Hepatocyte (in vitro differentiated cells): ENCODE measurements at regions not wholly inside any gene's neighbourhood (a gene's known extent, or its start where the extent isn't known, plus 50 kb on each side); places are given as distances from the start of the nearest gene placed in this dataset.
A peak's percentile ranks its signal among the peaks of the same experiment; 100 is the strongest.

ENCODE experiments used
- DNase-seq: peaks from one replicate; pipeline ENCODE4 v3.0.0-alpha.2; 2016; ENCODE audit warnings: low spot score
- H2AFZ ChIP-seq: fragments of 200-600 bp; sonication (generic); 2 replicates; pipeline ENCODE4 v1.6.0; 2016; ENCODE audit warnings: antibody characterized with exemption, mild to moderate bottlenecking
- H3K27ac ChIP-seq: fragments of 200-600 bp; sonication (generic); 2 replicates; pipeline ENCODE4 v1.5.1; 2016; ENCODE audit warnings: mild to moderate bottlenecking
- H3K27me3 ChIP-seq: fragments of 200-600 bp; sonication (generic); 2 replicates; pipeline ENCODE4 v1.6.1; 2016
- H3K36me3 ChIP-seq: fragments of 200-600 bp; sonication (generic); replicated peaks from 2 replicates; pipeline ENCODE4 v1.5.1; 2016; ENCODE audit warnings: low read depth; ENCODE audit not compliant: insufficient read depth
- H3K4me1 ChIP-seq: fragments of 200-600 bp; sonication (generic); 2 replicates; pipeline ENCODE4 v1.5.1; 2016; ENCODE audit warnings: mild to moderate bottlenecking, moderate library complexity; ENCODE audit not compliant: insufficient read depth
- H3K4me2 ChIP-seq: fragments of 200-600 bp; sonication (generic); 2 replicates; pipeline ENCODE4 v1.6.0; 2016
- H3K4me3 ChIP-seq: fragments of 200-600 bp; sonication (generic); 2 replicates; pipeline ENCODE4 v1.5.1; 2016; ENCODE audit warnings: mild to moderate bottlenecking
- H3K79me2 ChIP-seq: fragments of 200-600 bp; sonication (generic); 2 replicates; pipeline ENCODE4 v1.6.0; 2017; ENCODE audit warnings: mild to moderate bottlenecking
- H3K9me2 ChIP-seq: fragments of 200-600 bp; sonication (generic); replicated peaks from 2 replicates; pipeline ENCODE4 v1.6.0; 2017; ENCODE audit warnings: mild to moderate bottlenecking; ENCODE audit not compliant: insufficient read depth
- H3K9me3 ChIP-seq: fragments of 200-600 bp; sonication (generic); 2 replicates; pipeline ENCODE4 v1.5.1; 2016; ENCODE audit warnings: low read depth, mild to moderate bottlenecking
- H4K20me1 ChIP-seq: fragments of 200-600 bp; sonication (generic); 2 replicates; pipeline ENCODE4 v1.6.0; 2016; ENCODE audit warnings: mild to moderate bottlenecking; ENCODE audit not compliant: insufficient read depth, poor library complexity, severe bottlenecking
- EZH2 ChIP-seq: fragments of 200-600 bp; sonication (generic); IDR thresholded peaks from 2 replicates; pipeline ENCODE4 v1.6.1; 2016; ENCODE audit warnings: antibody characterized with exemption, mild to moderate bottlenecking, borderline replicate concordance
- EZH2phosphoT487 ChIP-seq: fragments of 200-600 bp; sonication (generic); IDR thresholded peaks from one replicate; pipeline ENCODE4 v1.6.1; 2018; ENCODE audit warnings: antibody characterized with exemption, mild to moderate bottlenecking, low read depth, moderate library complexity; ENCODE audit not compliant: unreplicated experiment, severe bottlenecking
- WGBS: methylation state at CpG from one replicate; pipeline ENCODE4 v1.1.6; 2016; ENCODE audit warnings: low lambda C conversion rate; ENCODE audit errors: missing lambda C conversion rate; 5-methylcytosine and 5-hydroxymethylcytosine counted together
- TF ChIP-seq, protein P1 (sequence below): fragments of 200-600 bp; sonication (generic); IDR thresholded peaks from 2 replicates; pipeline ENCODE4 v1.5.1; 2016; ENCODE audit warnings: antibody characterized with exemption, mild to moderate bottlenecking; ENCODE audit not compliant: poor library complexity

DNA sequence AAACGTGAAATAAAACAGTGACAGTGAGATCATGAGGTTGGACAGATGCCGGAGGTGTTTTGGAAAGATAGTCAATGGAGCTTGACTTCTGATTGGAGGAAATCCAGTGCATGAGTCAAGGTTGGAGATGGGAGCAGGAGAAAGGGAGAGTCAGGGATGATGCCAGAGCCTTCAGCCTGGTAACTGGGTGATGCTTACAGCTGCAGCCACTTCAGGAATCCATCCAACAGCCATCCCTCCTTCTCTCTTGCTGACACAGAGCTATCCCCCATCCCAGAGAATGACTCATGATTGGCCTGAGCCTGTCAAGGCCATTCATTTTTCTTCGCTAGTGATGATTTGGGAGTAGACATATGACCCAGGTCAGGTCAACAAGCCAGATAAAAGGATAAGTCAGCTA is 112.8 kb downstream of the SAMD5 start:
- WGBS: 71% methylated on average over 3 of the region's 3 CpGs
- peak; percentile 35 for DNase-seq
- no peaks in the 10 kb centered on the region for H3K9me3 ChIP-seq
- no peaks in the 10 kb centered on the region for H3K4me1 ChIP-seq
- no peak for TF ChIP-seq EZH2phosphoT487
- TF ChIP-seq, protein P1, sequence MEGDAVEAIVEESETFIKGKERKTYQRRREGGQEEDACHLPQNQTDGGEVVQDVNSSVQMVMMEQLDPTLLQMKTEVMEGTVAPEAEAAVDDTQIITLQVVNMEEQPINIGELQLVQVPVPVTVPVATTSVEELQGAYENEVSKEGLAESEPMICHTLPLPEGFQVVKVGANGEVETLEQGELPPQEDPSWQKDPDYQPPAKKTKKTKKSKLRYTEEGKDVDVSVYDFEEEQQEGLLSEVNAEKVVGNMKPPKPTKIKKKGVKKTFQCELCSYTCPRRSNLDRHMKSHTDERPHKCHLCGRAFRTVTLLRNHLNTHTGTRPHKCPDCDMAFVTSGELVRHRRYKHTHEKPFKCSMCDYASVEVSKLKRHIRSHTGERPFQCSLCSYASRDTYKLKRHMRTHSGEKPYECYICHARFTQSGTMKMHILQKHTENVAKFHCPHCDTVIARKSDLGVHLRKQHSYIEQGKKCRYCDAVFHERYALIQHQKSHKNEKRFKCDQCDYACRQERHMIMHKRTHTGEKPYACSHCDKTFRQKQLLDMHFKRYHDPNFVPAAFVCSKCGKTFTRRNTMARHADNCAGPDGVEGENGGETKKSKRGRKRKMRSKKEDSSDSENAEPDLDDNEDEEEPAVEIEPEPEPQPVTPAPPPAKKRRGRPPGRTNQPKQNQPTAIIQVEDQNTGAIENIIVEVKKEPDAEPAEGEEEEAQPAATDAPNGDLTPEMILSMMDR: no peak
- no peak for TF ChIP-seq EZH2
- no peaks in the 10 kb centered on the region for H4K20me1 ChIP-seq
- no peak overlapping the region for H3K4me2 ChIP-seq
- no peak overlapping the region for H3K4me3 ChIP-seq
- H3K9me2 ChIP-seq: no peaks in the 10 kb centered on the region
- no peaks in the 10 kb centered on the region for H3K36me3 ChIP-seq
- H3K79me2 ChIP-seq: no peaks in the 10 kb centered on the region
- H2AFZ ChIP-seq: no peak overlapping the region
- H3K27me3 ChIP-seq: no peaks in the 10 kb centered on the region
- H3K27ac ChIP-seq: no peak overlapping the region

DNA sequence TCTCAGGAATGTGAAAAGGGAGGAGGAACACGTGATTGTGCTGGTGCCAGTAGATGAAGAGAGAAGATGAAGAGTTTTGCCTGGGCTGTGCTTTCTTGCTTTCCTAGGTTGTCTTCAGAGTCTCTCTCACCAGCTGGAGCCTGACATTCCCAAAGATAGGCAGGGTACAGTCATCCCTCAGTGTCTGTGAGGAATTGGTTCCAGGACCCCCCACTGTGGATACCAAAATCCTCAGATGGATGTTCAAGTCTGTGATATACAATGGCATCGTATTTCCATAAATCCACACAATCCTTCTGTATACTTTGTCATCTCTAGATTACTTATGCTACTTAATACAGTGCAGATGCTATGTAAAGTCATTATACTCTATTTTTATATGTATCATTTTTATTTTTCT is 113.5 kb downstream of the SAMD5 start:
- Histone ChIP-seq H3K79me2 (no peaks in the 10 kb centered on the region), H3K9me3 (no peaks in the 10 kb centered on the region), H3K4me2 (no peak overlapping the region), H3K27me3 (no peaks in the 10 kb centered on the region), H3K4me1 (no peaks in the 10 kb centered on the region), H3K27ac (no peak overlapping the region), H4K20me1 (no peaks in the 10 kb centered on the region), H2AFZ (no peak overlapping the region), H3K9me2 (no peaks in the 10 kb centered on the region), H3K4me3 (no peak overlapping the region), H3K36me3 (no peaks in the 10 kb centered on the region)
- TF ChIP-seq, protein P1: no peak
- no peak for TF ChIP-seq EZH2
- no peak for TF ChIP-seq EZH2phosphoT487
- 88% methylated on average over 2 of the region's 2 CpGs for WGBS
- DNase-seq: no peak

DNA sequence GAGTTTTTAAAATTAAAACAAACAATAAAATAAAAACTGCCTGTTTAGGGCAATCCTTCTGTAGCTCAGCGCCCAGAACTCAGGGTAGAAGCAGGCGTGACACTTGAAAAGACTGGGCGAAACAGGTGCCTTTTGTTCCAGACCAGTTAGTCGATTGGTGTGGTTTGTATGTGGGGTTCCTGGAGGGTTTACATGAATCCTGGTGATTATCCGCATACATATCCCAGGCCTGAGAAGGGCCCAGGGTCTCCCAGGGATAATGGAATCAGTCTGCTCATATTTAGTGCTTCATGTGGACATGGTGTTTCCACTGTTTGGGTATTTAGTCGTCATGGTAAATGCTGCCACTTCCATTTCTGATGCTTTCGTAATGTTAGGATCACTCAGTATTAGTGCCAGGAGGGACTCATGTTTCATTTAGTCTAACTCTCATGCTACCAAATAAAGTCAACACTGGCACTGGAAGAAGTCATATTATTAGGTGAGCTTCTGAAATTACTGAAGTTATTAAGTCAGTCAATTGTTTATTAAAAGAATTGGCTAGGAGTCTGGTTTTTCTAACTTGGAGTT is 116.5 kb downstream of the SAMD5 start:
- Histone ChIP-seq H2AFZ (no peak overlapping the region), H3K9me2 (no peaks in the 10 kb centered on the region), H3K4me2 (no peak overlapping the region), H3K9me3 (no peaks in the 10 kb centered on the region), H4K20me1 (no peaks in the 10 kb centered on the region), H3K27me3 (no peaks in the 10 kb centered on the region), H3K79me2 (no peaks in the 10 kb centered on the region), H3K27ac (no peak overlapping the region), H3K36me3 (no peaks in the 10 kb centered on the region), H3K4me1 (no peaks in the 10 kb centered on the region), H3K4me3 (no peak overlapping the region)
- WGBS: 83% methylated on average over 7 of the region's 7 CpGs
- DNase-seq: no peak
- no peak for TF ChIP-seq EZH2
- TF ChIP-seq EZH2phosphoT487: no peak
- TF ChIP-seq, protein P1: no peak

DNA sequence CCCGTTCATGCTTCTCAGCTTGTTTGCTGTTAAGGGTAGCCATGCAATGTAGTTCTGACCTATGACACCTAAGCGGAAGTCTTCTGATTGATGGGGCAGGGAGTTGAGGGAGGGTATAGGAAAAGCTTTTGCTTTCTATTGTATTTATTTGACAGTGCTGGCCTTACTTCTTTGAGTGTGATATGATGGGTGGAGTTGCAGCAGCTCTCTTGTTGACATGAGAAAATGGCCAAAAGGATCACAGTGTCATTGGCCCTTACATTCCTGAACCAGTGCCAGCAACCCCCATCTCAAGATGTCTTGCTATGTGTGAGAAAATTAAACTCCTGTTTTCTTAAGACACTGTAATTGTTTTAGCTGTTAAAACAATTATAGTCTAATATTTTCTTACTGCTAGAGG is 117.5 kb downstream of the SAMD5 start:
- Histone ChIP-seq H3K9me3 (no peaks in the 10 kb centered on the region), H3K27ac (no peak overlapping the region), H3K4me1 (no peaks in the 10 kb centered on the region), H3K36me3 (no peaks in the 10 kb centered on the region), H3K27me3 (no peaks in the 10 kb centered on the region), H3K4me2 (no peak overlapping the region), H2AFZ (no peak overlapping the region), H3K9me2 (no peaks in the 10 kb centered on the region), H3K79me2 (no peaks in the 10 kb centered on the region), H4K20me1 (no peaks in the 10 kb centered on the region), H3K4me3 (no peak overlapping the region)
- 75% methylated on average over 2 of the region's 2 CpGs for WGBS
- TF ChIP-seq EZH2: no peak
- TF ChIP-seq, protein P1: no peak
- no peak for TF ChIP-seq EZH2phosphoT487
- DNase-seq: no peak
